ENCODE measurements at regions not wholly inside any gene's neighbourhood (a gene's known extent, or its start where the extent isn't known, plus 50 kb on each side); places are given as distances from the start of the nearest gene placed in this dataset.
"Not testable (repeated sequence)": the region's sequence is repeated elsewhere in the genome, so short reads cannot be mapped to it uniquely, and the experiment has no call there.

DNA sequence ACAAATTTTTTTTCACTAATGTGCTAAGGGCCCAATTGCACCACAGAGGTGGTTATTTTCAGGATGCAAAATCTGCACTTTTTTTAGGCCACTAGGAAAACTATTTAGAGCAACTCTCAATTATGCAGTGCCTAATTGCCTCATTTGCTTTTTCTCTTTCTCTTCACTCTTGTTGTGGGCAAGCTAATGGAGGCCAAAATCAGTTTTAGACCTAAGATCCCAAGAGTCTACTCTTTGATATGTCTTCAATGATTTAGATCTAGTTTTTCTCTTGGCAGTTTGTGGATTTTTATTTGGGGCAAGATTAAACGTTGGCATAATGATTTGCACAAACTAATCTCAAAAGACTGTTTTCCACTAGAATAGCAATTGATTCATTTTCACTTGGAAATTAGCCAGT lies 1996.9 kb downstream of the LRRC4C start:
- DNase-seq, result no peak

GRCh38 chr11:39461066-39461465 lies 1998.4 kb downstream of the LRRC4C start:
- DNase-seq, result no peak

GRCh38 chr11:39459606-39460005 lies 1999.8 kb downstream of the LRRC4C start:
- no peak for DNase-seq

GRCh38 chr11:39458481-39458880 lies 2001.0 kb downstream of the LRRC4C start:
- DNase-seq, result no peak

DNA sequence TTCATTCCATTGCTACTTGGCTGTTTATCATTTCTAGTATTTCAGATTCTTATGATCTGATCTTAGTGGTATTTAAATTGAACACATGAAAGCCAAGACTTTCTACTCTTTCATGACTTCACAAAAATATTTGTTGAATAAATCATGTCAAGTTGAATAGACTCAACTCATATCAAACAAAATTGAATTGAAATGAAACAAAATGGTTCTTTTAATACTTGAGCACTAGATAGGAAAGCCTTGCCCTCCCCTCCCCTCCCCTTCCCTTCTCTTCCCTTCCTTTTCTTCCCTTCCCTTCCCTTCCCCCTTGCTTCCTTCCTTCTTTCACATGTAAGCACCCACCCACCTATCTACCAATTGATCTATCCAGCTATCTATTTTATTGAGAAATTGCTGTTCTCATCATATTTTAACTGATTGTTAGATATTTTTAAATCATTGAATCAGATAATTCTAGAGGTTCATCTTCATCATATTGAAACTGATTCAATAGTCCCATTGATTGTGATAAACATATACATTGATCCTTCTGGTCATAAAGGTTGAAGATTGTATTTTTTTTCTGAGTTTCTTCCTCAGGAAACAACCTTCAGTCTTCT lies 2015.9 kb downstream of the LRRC4C start:
- no peak for DNase-seq

GRCh38 chr11:39442177-39442576 lies 2017.3 kb downstream of the LRRC4C start:
- DNase-seq, result no peak

GRCh38 chr11:39435641-39436040 lies 2023.8 kb downstream of the LRRC4C start:
- DNase-seq, result no peak

DNA sequence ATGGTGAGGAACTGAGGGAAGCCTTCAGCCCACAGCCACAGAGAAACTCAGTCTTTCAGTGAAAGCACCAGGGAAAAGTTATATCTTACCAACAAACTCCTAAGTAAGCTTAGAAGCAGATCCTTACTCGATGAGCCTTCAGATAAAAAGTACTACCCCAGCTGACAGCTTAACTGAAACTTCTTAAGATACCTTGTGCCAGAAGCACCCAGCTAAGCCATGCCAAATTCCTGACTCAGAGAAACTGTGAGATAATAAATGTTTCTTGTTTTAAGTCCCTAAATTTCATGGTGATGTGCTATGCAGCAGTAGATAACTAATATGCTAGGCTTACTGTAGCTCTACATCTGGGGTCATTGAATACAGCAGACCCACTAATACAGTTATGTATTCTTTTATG lies 2025.0 kb downstream of the LRRC4C start:
- no peak for DNase-seq

DNA sequence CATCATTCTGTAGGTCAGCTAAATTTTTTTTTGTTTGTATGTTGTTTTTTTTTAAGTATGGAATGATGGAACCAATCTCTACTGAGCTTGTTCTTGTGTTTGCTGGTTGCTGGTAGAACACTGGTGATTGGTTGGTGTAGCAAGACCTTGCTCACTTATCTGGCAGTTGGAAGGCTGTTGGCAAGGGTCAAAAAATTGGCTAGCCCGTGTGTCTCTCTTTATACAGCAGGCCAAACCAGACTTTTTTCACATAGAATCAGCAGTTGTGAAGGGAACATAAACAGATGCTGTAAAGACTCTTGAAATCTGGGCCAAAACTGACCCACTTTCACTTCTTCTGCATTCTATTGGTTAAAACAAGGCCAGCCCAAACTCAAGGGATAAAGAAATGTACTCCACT lies 2026.5 kb downstream of the LRRC4C start:
- no peak for DNase-seq

DNA sequence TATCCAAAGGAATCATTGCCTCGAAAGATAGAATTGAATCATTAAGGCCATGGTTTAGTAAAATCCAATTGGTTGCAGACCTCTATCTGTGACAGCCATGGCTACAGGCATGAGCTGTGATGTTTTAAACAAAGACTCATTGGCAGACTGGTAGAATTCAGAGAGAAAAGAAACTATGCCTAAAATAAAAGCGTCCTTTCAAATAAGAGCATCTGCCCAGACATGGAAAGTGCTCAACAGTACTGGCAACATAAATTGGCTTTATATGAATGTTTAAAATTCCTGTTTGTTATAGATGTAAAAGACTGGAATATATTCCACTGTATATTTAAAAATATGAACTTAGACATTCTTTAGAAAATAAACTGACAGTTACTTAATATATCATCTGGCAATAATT lies 2034.2 kb downstream of the LRRC4C start:
- no peak for DNase-seq

DNA sequence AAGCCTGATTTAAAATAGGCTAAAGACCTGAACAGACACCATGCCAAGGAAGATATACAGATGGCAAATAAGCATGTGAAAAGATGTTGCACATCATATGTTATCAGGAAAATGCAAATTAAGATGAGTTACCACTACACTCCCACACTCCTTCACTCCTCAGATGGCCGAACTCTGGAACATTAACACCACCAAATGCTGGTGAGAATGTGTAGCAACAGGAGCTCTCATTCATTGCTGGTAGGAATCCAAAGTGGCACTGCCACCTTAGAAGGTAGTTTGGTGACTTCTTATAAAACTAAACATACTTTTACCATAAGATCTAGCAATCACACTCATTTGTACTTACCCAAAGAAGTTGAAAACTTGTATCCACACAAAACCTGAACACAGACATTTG lies 2047.3 kb downstream of the LRRC4C start:
- DNase-seq, result no peak

DNA sequence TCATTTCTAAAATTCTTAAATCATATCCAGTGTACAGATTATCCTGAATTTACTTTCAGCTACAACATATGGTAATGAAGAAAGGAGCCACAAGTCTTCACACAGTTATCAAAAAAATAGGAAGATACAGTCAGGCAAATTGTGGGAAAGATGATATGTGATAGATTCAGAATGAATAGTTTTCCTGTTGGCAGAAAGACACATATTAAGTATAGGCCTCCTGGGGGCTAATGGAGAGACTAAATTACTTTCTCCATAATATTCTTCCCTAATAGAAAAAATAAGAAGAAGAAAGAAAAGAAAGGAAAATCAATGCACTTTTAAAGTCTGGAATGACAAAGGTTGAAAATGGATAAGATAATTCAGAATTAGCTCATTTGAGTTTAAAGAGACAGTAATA lies 2073.5 kb downstream of the LRRC4C start:
- DNase-seq, result no peak

GRCh38 chr11:39374963-39375698 lies 2084.3 kb downstream of the LRRC4C start:
- DNase-seq, result no peak

DNA sequence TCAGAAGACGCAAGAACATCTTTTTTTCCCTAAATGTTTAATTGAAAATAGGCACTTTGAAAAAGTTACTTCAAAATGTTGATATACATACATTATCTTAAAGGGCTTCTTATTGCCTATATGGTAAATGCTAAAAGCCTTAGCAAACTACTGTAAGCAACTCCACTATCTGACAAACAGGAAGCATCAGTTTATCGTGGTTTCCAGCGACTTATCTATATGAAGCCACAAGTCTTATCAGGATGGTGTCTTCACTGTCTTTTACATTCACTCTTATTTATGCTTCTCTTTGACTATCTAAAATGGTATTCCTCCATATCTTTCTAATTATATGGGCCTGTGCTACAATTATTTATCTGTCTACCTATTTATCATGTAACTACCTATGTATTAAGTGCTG lies 2091.9 kb downstream of the LRRC4C start:
- no peak for DNase-seq

GRCh38 chr11:39365809-39366436 lies 2093.5 kb downstream of the LRRC4C start:
- DNase-seq, result no peak

DNA sequence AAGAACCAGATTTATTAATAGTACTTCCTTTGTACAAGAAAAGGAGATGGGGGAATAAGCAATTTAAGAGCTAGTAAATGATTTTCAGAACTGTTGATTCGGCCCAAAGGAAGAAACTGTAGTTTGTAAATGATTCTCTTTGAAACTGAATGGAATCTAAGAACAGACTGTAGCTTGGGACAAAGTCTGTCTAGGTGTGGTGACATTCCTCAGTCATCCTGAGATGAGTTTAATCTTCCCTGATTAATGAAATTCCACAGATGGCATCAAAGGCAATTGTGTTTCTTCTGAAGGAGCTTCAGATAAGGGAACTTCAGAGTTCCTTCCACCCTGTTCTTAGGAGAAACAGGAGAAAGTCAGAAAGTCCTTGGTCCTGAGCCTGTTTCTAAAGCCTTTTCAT lies 2095.9 kb downstream of the LRRC4C start:
- no peak for DNase-seq

- DNase-seq, result no peak
Observed at GRCh38 chr11:39361557-39361956, 2097.9 kb downstream of the LRRC4C start.

- DNase-seq, result no peak
Observed at GRCh38 chr11:39345834-39346442, 2113.5 kb downstream of the LRRC4C start.

DNA sequence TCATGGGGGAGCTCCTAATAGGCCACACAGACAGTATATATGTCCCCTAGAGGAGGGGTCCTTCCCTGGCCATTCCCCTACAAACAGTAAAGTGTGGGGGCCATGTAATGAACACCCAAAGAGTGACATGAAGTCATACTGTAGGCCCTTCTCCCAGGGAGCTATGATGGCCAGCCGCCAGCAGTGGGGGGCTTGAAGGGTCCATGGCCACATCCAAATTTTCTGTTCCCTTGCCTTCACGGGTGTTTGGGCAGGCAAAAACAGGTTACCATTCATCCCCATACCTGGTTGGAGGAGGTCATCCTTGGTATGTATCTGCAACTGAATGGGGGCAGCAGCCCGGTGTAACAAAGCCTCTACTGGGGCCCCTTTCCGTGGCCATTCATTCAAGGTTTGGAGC lies 2118.0 kb downstream of the LRRC4C start:
- DNase-seq, result no peak

DNA sequence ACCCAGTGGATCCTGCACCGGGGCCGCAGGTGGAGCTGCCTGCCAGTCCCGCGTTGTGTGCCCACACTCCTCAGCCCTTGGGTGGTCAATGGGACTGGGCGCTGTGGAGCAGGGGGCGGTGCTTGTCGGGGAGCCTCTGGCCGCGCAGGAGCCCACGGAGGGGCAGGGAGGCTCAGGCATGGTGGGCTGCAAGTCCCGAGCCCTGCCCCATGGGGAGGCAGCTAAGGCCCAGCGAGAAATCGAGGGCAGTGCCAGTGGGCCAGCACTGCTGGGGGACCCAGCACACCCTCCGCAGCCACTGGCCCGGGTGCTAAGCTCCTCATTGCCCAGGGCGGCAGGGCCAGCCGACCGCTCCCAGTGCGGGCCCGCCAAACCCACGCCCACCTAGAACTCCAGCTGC lies 2126.4 kb downstream of the LRRC4C start:
- DNase-seq, result not testable (repeated sequence)

DNA sequence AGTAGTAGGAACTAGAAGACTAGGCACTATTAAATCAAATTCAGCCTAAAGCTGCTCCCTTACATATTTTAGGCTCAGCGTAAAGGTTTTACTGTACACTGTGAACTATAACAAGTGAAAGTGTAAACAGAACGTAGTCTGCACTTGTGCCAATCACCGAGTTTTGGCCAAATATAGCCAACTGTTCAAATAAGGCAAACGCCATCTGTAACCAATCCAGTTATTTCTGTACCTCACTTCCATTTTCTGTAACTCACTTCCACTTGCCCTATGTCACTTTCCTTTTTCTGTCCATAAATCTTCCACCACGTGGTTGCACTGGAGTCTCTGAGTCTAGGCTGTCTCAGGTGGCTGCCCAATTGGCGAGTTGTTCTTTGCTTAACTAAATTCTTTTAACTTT lies 2132.2 kb downstream of the LRRC4C start:
- no peak for DNase-seq

DNA sequence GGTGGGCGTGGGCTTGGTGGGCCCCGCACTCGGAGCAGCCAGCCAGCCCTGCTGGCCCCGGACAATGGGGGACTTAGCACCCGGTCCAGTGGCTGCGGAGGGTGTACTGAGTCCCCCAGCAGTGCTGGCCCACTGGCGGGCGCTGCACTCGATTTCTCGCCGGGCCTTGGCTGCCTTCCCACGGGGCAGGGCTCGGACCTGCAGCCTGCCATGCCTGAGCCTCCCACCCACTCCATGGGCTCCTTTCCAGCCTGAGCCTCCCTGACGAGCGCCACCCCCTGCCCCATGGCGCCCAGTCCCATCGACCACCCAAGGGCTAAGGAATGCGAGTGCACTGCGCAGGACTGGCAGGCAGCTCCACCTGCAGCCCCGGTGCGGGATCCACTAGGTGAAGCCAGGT lies 2147.6 kb downstream of the LRRC4C start:
- not testable (repeated sequence) for DNase-seq

DNA sequence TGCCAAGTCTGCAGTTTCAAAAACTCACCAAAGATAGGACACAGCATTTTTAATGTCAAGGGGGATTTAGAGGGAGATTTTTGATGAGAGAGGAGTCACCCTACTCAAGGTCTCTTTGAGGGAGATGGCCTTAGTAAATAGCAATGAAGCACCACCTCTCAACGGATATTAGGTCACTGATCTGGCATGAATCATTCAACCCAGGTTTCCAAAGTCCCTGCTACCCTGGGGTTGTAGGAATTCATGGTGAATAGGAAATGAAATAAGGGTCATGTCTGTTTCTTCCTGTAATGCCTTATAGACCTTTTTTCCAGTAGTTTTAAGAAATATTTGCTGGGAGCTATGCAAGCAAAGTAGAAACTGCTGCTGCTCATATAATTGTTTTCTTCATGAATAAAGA lies 2154.9 kb downstream of the LRRC4C start:
- no peak for DNase-seq

- no peak for DNase-seq
Observed at GRCh38 chr11:39294648-39295047, 2164.8 kb downstream of the LRRC4C start.
